Pulmonary artery endothelial cell (primary cell): ENCODE measurements at regions not wholly inside any gene's neighbourhood (a gene's known extent, or its start where the extent isn't known, plus 50 kb on each side); places are given as distances from the start of the nearest gene placed in this dataset.

ENCODE experiments used
- DNase-seq: peaks from one replicate; pipeline ENCODE4 v3.0.0-alpha.2; 2011; ENCODE audit warnings: low read depth, low spot score

- DNase-seq: no peak
These were observed 397.1 kb downstream of the DMAC1 start for GRCh38 chr9:7402334-7403027.

GRCh38 chr9:7401116-7401515 lies 398.5 kb downstream of the DMAC1 start:
- DNase-seq: no peak

GRCh38 chr9:7394002-7394774 lies 405.4 kb downstream of the DMAC1 start:
- no peak for DNase-seq

- DNase-seq: no peak
These were observed 407.4 kb downstream of the DMAC1 start for GRCh38 chr9:7392148-7392547.

GRCh38 chr9:7388755-7389154 lies 410.8 kb downstream of the DMAC1 start:
- no peak for DNase-seq

- no peak for DNase-seq
These were observed 411.7 kb downstream of the DMAC1 start for GRCh38 chr9:7387840-7388239.

- no peak for DNase-seq
These were observed 417.3 kb downstream of the DMAC1 start for GRCh38 chr9:7382304-7382703.

- DNase-seq: no peak
These were observed 422.1 kb downstream of the DMAC1 start for GRCh38 chr9:7377489-7377888.

GRCh38 chr9:7376833-7377232 lies 422.7 kb downstream of the DMAC1 start:
- DNase-seq: no peak

- DNase-seq: no peak
These were observed 423.4 kb downstream of the DMAC1 start for GRCh38 chr9:7376213-7376612.

GRCh38 chr9:7375013-7375511 lies 424.5 kb downstream of the DMAC1 start:
- DNase-seq: no peak

GRCh38 chr9:7370988-7371387 lies 428.6 kb downstream of the DMAC1 start:
- DNase-seq: no peak

GRCh38 chr9:7370381-7370780 lies 429.2 kb downstream of the DMAC1 start:
- no peak for DNase-seq

GRCh38 chr9:7369384-7369821 lies 430.2 kb downstream of the DMAC1 start:
- DNase-seq: no peak

- no peak for DNase-seq
These were observed 430.9 kb downstream of the DMAC1 start for GRCh38 chr9:7368410-7369292.

- DNase-seq: no peak
These were observed 431.9 kb downstream of the DMAC1 start for GRCh38 chr9:7367726-7368125.

GRCh38 chr9:7366121-7366520 lies 433.5 kb downstream of the DMAC1 start:
- DNase-seq: no peak

GRCh38 chr9:7363777-7364477 lies 435.7 kb downstream of the DMAC1 start:
- no peak for DNase-seq

GRCh38 chr9:7360513-7360912 lies 439.1 kb downstream of the DMAC1 start:
- no peak for DNase-seq

GRCh38 chr9:7358876-7359275 lies 440.7 kb downstream of the DMAC1 start:
- DNase-seq: no peak

- DNase-seq: no peak
These were observed 444.9 kb downstream of the DMAC1 start for GRCh38 chr9:7354704-7355103.
